HG02943 (cell line): ENCODE measurements at regions not wholly inside any gene's neighbourhood (a gene's known extent, or its start where the extent isn't known, plus 50 kb on each side); places are given as distances from the start of the nearest gene placed in this dataset.
"Not testable (repeated sequence)": the region's sequence is repeated elsewhere in the genome, so short reads cannot be mapped to it uniquely, and the experiment has no call there.

Source experiments
- ATAC-seq: cut with Tn5 transposase; IDR thresholded peaks from one replicate; pipeline ENCODE4 v1.9.1; 2021; ENCODE audit warnings: mild to moderate bottlenecking, low read depth, moderate library complexity; ENCODE audit not compliant: unreplicated experiment

GRCh38 chrX:115909017-115909416, 261.5 kb upstream of the AGTR2 start:
- no peak for ATAC-seq

GRCh38 chrX:115911967-115912366, 258.6 kb upstream of the AGTR2 start:
- ATAC-seq, result no peak

GRCh38 chrX:115912372-115912897, 258.1 kb upstream of the AGTR2 start:
- ATAC-seq, result peak; percentile 87

GRCh38 chrX:115913575-115913974, 257.0 kb upstream of the AGTR2 start:
- ATAC-seq, result no peak

- ATAC-seq, result not testable (repeated sequence)
Measured at GRCh38 chrX:115915625-115916024, 254.9 kb upstream of the AGTR2 start.

GRCh38 chrX:115929480-115929879, 241.1 kb upstream of the AGTR2 start:
- ATAC-seq, result no peak

- no peak for ATAC-seq
Measured at GRCh38 chrX:115936008-115936407, 234.5 kb upstream of the AGTR2 start.

GRCh38 chrX:115939070-115939469, 231.5 kb upstream of the AGTR2 start:
- no peak for ATAC-seq

- ATAC-seq, result no peak
Measured at GRCh38 chrX:115939636-115940160, 230.8 kb upstream of the AGTR2 start.

GRCh38 chrX:115940348-115940747, 230.2 kb upstream of the AGTR2 start:
- ATAC-seq, result peak; percentile 27

GRCh38 chrX:115940888-115941332, 229.6 kb upstream of the AGTR2 start:
- ATAC-seq, result peak; percentile 56

GRCh38 chrX:115941388-115941787, 229.2 kb upstream of the AGTR2 start:
- ATAC-seq, result no peak

GRCh38 chrX:115946059-115946458, 224.5 kb upstream of the AGTR2 start:
- no peak for ATAC-seq

- ATAC-seq, result no peak
Measured at GRCh38 chrX:115948018-115948923, 222.3 kb upstream of the AGTR2 start.

GRCh38 chrX:115949900-115950822, 220.4 kb upstream of the AGTR2 start:
- ATAC-seq, result no peak

- no peak for ATAC-seq
Measured at GRCh38 chrX:115952417-115953092, 218.0 kb upstream of the AGTR2 start.

GRCh38 chrX:115957862-115958490, 212.6 kb upstream of the AGTR2 start:
- no peak for ATAC-seq

GRCh38 chrX:115958687-115959359, 211.7 kb upstream of the AGTR2 start:
- ATAC-seq, result no peak

- ATAC-seq, result no peak
Measured at GRCh38 chrX:115960440-115961084, 210.0 kb upstream of the AGTR2 start.
